Gastrocnemius medialis (tissue), 4 donors: ENCODE measurements at regions not wholly inside any gene's neighbourhood (a gene's known extent, or its start where the extent isn't known, plus 50 kb on each side); places are given as distances from the start of the nearest gene placed in this dataset.

Experiments
- ATAC-seq, 2 donors: fragments of 150-250 bp; one replicate each; pipeline ENCODE4 v1.9.1; 2016
- DNase-seq, 2 donors: peaks; one replicate each; pipeline ENCODE4 v3.0.0-alpha.2; 2019
- H3K27ac ChIP-seq, 4 donors: fragments of 200-600 bp; sonication (generic); 1 replicate in 1 of 4; 2 replicates in 3 of 4; pipeline ENCODE4 v1.5.1; 2016 to 2018; ENCODE audit warnings: mild to moderate bottlenecking in 2 of 4, moderate library complexity in 1 of 4
- H3K27me3 ChIP-seq, 3 donors: fragments of 200-600 bp; sonication (generic) in 2 of 3; 1 replicate in 1 of 3; 2 replicates in 2 of 3; pipeline versions ENCODE4 v1.5.1 to v1.6.0; 2016 to 2019; ENCODE audit warnings: mild to moderate bottlenecking in 1 of 3, moderate library complexity in 1 of 3
- H3K36me3 ChIP-seq, 2 donors: fragments of 200-600 bp; sonication (generic) in 1 of 2; one replicate each; pipeline ENCODE4 v1.5.1; 2017 to 2018
- H3K4me1 ChIP-seq, 2 donors: fragments of 200-600 bp; sonication (generic) in 1 of 2; one replicate each; pipeline ENCODE4 v1.5.1; 2016 to 2017; ENCODE audit warnings: mild to moderate bottlenecking in 2 of 2
- H3K4me3 ChIP-seq, 4 donors: fragments of 200-600 bp; sonication (generic) in 3 of 4; 1 replicate in 1 of 4; 2 replicates in 3 of 4; pipeline ENCODE4 v1.5.1; 2016 to 2019; ENCODE audit warnings: mild to moderate bottlenecking in 2 of 4
- H3K9me3 ChIP-seq, 3 donors: fragments of 200-600 bp; sonication (generic) in 2 of 3; 1 replicate in 1 of 3; 2 replicates in 2 of 3; pipeline ENCODE4 v1.5.1; 2016 to 2019
- POLR2A ChIP-seq, 2 donors: fragments of 450-650 bp; IDR thresholded peaks; one replicate each; pipeline ENCODE4 v1.6.1; 2017; ENCODE audit warnings: antibody characterized with exemption in 2 of 2, mild to moderate bottlenecking in 2 of 2, moderate library complexity in 2 of 2
- in situ Hi-C, 4 donors: fragments of 200-750 bp; cut with MboI; loops; one replicate each; pipeline versions ENCODE4 v1.15.0 to v1.8.0; 2017; ENCODE audit warnings: low sequenced_read_pairs in 4 of 4
- intact Hi-C: fragments of 100-400 bp; cut with DNase I; formaldehyde crosslinking; loops from one replicate; pipeline ENCODE4 v1.15.1; 2023; ENCODE audit warnings: low total_unique reads
- TF ChIP-seq, protein P1 (sequence below), 5 experiments: fragments of 450-650 bp in 3 of 5; fragments of 200-600 bp in 2 of 5; sonication (generic) in 2 of 5; IDR thresholded peaks in 4 of 5; conservative IDR thresholded peaks in 1 of 5; 1 replicate in 4 of 5; 2 replicates in 1 of 5; pipeline ENCODE4 v1.5.1; 2016 to 2019; ENCODE audit warnings: antibody characterized with exemption in 5 of 5, mild to moderate bottlenecking in 3 of 5, moderate library complexity in 3 of 5

DNA sequence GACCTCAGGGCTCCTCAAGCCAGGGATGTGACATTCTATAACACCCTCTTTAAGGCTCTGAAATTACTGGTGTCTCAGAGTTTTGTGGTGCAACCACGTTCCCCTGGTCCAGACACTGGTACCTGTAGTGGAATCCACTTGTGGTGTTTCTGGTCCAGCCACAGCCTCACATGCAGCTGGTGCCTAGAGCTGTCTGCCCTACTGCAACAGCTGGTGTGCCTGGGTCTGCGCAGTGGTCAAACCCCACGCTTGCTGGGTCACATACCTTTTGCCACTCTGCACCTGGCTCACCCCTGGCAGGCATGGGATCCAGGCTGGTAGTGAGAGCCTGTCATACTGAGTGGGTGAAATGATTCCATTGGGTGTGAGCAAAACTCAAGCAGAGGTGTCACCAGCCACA is 1230.2 kb upstream of the EYS start:
- ATAC-seq (no peak), DNase-seq (no peak)
- no peak overlapping the region for H3K4me3 ChIP-seq
- intact Hi-C loops = no loop called here
- in situ Hi-C loops = no loop called here
- no peak overlapping the region for H3K27ac ChIP-seq
- H3K9me3 ChIP-seq = no peaks in the 10 kb centered on the region
- TF ChIP-seq, protein P1, sequence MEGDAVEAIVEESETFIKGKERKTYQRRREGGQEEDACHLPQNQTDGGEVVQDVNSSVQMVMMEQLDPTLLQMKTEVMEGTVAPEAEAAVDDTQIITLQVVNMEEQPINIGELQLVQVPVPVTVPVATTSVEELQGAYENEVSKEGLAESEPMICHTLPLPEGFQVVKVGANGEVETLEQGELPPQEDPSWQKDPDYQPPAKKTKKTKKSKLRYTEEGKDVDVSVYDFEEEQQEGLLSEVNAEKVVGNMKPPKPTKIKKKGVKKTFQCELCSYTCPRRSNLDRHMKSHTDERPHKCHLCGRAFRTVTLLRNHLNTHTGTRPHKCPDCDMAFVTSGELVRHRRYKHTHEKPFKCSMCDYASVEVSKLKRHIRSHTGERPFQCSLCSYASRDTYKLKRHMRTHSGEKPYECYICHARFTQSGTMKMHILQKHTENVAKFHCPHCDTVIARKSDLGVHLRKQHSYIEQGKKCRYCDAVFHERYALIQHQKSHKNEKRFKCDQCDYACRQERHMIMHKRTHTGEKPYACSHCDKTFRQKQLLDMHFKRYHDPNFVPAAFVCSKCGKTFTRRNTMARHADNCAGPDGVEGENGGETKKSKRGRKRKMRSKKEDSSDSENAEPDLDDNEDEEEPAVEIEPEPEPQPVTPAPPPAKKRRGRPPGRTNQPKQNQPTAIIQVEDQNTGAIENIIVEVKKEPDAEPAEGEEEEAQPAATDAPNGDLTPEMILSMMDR (IDR thresholded peaks at IDR 0.05 in 4 of 5, conservative IDR thresholded peaks at IDR 0.05 in 1 of 5) = no peak
- no peak for TF ChIP-seq POLR2A (IDR thresholded peaks at IDR 0.05)
- no peaks in the 10 kb centered on the region for H3K27me3 ChIP-seq
- no peaks in the 10 kb centered on the region for H3K4me1 ChIP-seq
- H3K36me3 ChIP-seq = no peaks in the 10 kb centered on the region

DNA sequence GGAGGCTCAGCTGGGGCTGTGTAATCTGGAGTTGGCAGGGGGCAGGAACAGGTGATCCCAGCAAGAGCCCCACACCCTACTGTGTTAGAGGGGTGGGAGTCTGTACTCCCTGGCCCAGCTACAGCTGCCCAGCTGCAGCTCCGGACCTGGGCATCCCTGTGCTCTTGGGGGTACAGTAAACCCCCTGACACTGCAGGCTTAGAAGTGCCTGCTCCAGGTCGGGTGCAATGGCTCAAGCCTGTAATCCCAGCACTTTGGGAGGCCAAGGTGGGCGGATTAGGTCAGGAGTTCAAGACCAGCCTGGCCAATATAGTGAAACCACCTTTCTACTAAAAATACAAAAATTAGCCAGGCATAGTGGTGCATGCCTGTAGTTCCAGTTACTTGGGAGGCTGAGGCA is 1228.6 kb upstream of the EYS start:
- in situ Hi-C loops = no loop called here

DNA sequence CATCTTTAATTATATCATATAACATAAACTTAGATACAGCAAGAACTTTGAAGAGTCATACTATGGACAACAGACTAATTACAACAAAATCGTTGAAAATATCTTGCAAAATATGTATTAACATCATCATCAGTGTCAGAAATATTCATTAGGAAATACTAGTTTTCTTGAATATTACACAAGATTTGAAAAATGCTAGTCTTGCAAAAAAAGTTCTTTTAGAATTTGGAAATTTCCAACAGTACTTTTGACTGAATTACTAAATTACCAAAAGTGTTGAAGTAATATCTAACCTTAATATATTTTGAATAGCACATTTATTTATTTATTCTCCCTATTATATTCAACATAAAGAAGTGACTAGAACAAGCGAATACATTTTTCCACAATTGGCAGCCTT is 1224.8 kb upstream of the EYS start:
- TF ChIP-seq, protein P1 (IDR thresholded peaks at IDR 0.05 in 4 of 5, conservative IDR thresholded peaks at IDR 0.05 in 1 of 5) = no peak
- TF ChIP-seq POLR2A (IDR thresholded peaks at IDR 0.05) = no peak
- in situ Hi-C loops = no loop called here
- ATAC-seq = no peak
- H3K27me3 ChIP-seq = no peaks in the 10 kb centered on the region
- no peaks in the 10 kb centered on the region for H3K36me3 ChIP-seq
- H3K9me3 ChIP-seq = no peaks in the 10 kb centered on the region
- no peak overlapping the region for H3K4me3 ChIP-seq
- no peak overlapping the region for H3K27ac ChIP-seq
- DNase-seq = no peak
- intact Hi-C loops = no loop called here
- H3K4me1 ChIP-seq = no peaks in the 10 kb centered on the region

More for the DNA sequence above, 1228.6 kb upstream of the EYS start:
- DNase-seq (no peak), ATAC-seq (no peak)
- no peak overlapping the region for H3K4me3 ChIP-seq
- no peak overlapping the region for H3K27ac ChIP-seq
- no peaks in the 10 kb centered on the region for H3K36me3 ChIP-seq
- no peaks in the 10 kb centered on the region for H3K9me3 ChIP-seq
- intact Hi-C loops = no loop called here
- no peak for TF ChIP-seq POLR2A (IDR thresholded peaks at IDR 0.05)
- TF ChIP-seq, protein P1 (IDR thresholded peaks at IDR 0.05 in 4 of 5, conservative IDR thresholded peaks at IDR 0.05 in 1 of 5) = no peak
- no peaks in the 10 kb centered on the region for H3K27me3 ChIP-seq
- H3K4me1 ChIP-seq = no peaks in the 10 kb centered on the region

DNA sequence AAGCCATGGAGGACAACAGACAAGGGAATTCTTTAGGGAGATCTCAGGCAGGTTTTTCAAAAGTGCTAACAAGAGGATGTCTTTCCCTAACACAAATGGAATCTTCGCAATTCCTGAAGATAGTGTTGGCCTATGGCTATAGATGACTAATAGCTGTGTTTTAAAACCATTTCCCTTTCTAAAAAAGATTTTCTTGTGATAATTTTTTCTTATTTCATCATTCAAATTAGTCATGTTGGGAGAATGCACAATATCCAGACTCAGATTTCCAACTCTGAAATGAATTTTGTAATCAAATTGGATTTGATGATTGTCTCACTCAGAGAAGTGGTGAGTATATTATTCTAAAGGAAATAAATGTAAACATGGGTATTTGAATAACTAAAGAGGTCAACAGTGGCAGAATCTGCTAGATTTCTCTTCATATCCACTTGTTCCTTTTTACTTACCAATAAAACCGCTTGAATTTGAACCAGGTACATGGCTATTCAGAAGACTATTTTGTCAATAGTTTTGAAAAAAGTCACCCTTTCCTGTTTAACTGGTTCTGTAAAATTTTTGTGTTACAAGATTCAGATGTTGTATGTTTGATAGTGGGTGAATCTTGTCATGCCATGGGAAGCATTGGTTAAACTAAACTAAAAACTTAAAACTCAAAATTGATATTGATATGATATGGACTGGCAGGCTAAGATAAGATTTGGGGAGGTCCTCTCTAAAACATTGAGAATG is 1223.7 kb upstream of the EYS start:
- Histone ChIP-seq H3K4me3 (no peak overlapping the region), H3K9me3 (no peaks in the 10 kb centered on the region), H3K4me1 (no peaks in the 10 kb centered on the region), H3K36me3 (no peaks in the 10 kb centered on the region), H3K27ac (no peak overlapping the region), H3K27me3 (no peaks in the 10 kb centered on the region)
- DNase-seq (no peak), ATAC-seq (no peak)
- intact Hi-C loops (no loop called here), in situ Hi-C loops (no loop called here)
- TF ChIP-seq, protein P1 (IDR thresholded peaks at IDR 0.05 in 4 of 5, conservative IDR thresholded peaks at IDR 0.05 in 1 of 5) = no peak
- no peak for TF ChIP-seq POLR2A (IDR thresholded peaks at IDR 0.05)

DNA sequence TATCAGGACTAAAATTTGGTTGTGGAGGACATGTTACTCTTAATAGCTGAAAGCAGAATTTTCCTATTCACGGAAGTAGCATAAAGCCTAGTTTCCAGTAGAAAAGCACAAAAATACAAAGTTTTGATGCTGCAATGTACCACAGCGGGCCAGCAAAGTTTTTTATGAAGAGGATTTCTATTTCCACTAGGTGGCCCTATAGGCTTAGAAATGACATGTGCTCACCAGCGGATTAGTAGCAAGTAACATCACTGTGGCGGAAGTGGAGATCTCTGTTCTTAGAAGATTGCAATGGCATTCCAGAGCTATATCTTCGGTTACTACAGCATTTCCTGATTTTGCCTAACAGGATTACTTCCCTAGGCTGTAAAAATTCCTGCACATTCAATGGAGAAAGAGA is 1219.0 kb upstream of the EYS start:
- no peaks in the 10 kb centered on the region for H3K36me3 ChIP-seq
- ATAC-seq = no peak
- intact Hi-C loops = no loop called here
- no peaks in the 10 kb centered on the region for H3K27me3 ChIP-seq
- H3K4me3 ChIP-seq = no peak overlapping the region
- no peak overlapping the region for H3K27ac ChIP-seq
- H3K4me1 ChIP-seq = no peaks in the 10 kb centered on the region
- no peaks in the 10 kb centered on the region for H3K9me3 ChIP-seq
- TF ChIP-seq, protein P1 (IDR thresholded peaks at IDR 0.05 in 4 of 5, conservative IDR thresholded peaks at IDR 0.05 in 1 of 5) = no peak
- TF ChIP-seq POLR2A (IDR thresholded peaks at IDR 0.05) = no peak
- in situ Hi-C loops = no loop called here
- DNase-seq = no peak
